HEK293 (cell line): ENCODE measurements at regions not wholly inside any gene's neighbourhood (a gene's known extent, or its start where the extent isn't known, plus 50 kb on each side); places are given as distances from the start of the nearest gene placed in this dataset.

Experiments used
- CTCF ChIA-PET: fragments of 350-600 bp; formaldehyde crosslinking; extraction: SDS; loops from one replicate; lab custom pipeline; 2021; ENCODE audit warnings: antibody characterized with exemption; lab: Yijun Ruan, JAX
- POLR2A ChIA-PET: fragments of 300-600 bp; formaldehyde crosslinking; extraction: SDS; loops from one replicate; lab custom pipeline; 2020; ENCODE audit warnings: antibody characterized with exemption, inconsistent platforms; lab: Yijun Ruan, JAX
- H3K27ac ChIP-seq: fragments of 200-500 bp; sonication (Bioruptor generic); 2 replicates; pipeline ENCODE4 v1.5.1; 2014; ENCODE audit warnings: low read depth, low read length, control low read depth, inconsistent platforms; ENCODE audit errors: extremely low read depth
- H3K36me3 ChIP-seq, 2 experiments: fragments of 200-500 bp in 1 of 2; sonication (Bioruptor generic) in 1 of 2; 1 replicate in 1 of 2; 2 replicates in 1 of 2; pipeline ENCODE4 v1.5.1; 2014 to 2017; ENCODE audit warnings: inconsistent platforms in 2 of 2, low read length in 2 of 2; ENCODE audit not compliant: control insufficient read depth in 2 of 2, insufficient read depth in 1 of 2
- H3K4me1 ChIP-seq: fragments of 200-500 bp; sonication (Bioruptor generic); 2 replicates; pipeline ENCODE4 v1.5.1; 2014; ENCODE audit warnings: mild to moderate bottlenecking, low read length, inconsistent platforms; ENCODE audit not compliant: control insufficient read depth, insufficient read depth
- H3K4me3 ChIP-seq: 2 replicates; pipeline ENCODE4 v1.5.1; 2011; ENCODE audit warnings: low read depth, mild to moderate bottlenecking, control low read depth, low read length, moderate library complexity
- H3K9me3 ChIP-seq: fragments of 200-500 bp; sonication (Bioruptor generic); 2 replicates; pipeline ENCODE4 v1.5.1; 2014; ENCODE audit warnings: low read depth, low read length, inconsistent platforms; ENCODE audit not compliant: control insufficient read depth, insufficient read depth
- MZF1 ChIP-seq: fragments of 450-650 bp; formaldehyde crosslinking; IDR thresholded peaks from 2 replicates; pipeline ENCODE4 v1.5.1; 2017; ENCODE audit warnings: missing biosample characterization, missing genetic modification characterization, borderline replicate concordance
- PRDM2 ChIP-seq: fragments of 450-650 bp; formaldehyde crosslinking; IDR thresholded peaks from 2 replicates; pipeline ENCODE4 v1.5.1; 2016; ENCODE audit warnings: missing biosample characterization, missing genetic modification characterization, borderline replicate concordance
- YY2 ChIP-seq: fragments of 450-650 bp; formaldehyde crosslinking; IDR thresholded peaks from 2 replicates; pipeline ENCODE4 v1.5.1; 2016; ENCODE audit warnings: missing biosample characterization, missing genetic modification characterization
- ZBTB11 ChIP-seq: fragments of 450-650 bp; formaldehyde crosslinking; conservative IDR thresholded peaks from 2 replicates; pipeline ENCODE4 v1.5.1; 2016; ENCODE audit warnings: low read depth, missing biosample characterization, missing genetic modification characterization
- ZBTB20 ChIP-seq: fragments of 450-650 bp; formaldehyde crosslinking; IDR thresholded peaks from 2 replicates; pipeline ENCODE4 v1.5.1; 2016; ENCODE audit warnings: missing biosample characterization, missing genetic modification characterization
- ZBTB48 ChIP-seq: fragments of 450-650 bp; formaldehyde crosslinking; IDR thresholded peaks from 2 replicates; pipeline ENCODE4 v1.5.1; 2016; ENCODE audit warnings: missing biosample characterization, missing genetic modification characterization
- ZNF133 ChIP-seq: fragments of 450-650 bp; formaldehyde crosslinking; IDR thresholded peaks from 2 replicates; pipeline ENCODE4 v1.5.1; 2016; ENCODE audit warnings: missing biosample characterization, missing genetic modification characterization
- ZNF174 ChIP-seq: fragments of 450-650 bp; formaldehyde crosslinking; IDR thresholded peaks from 2 replicates; pipeline ENCODE4 v1.5.0; 2017; ENCODE audit warnings: missing biosample characterization, mild to moderate bottlenecking, missing genetic modification characterization
- ZNF23 ChIP-seq: fragments of 450-650 bp; formaldehyde crosslinking; IDR thresholded peaks from 2 replicates; pipeline ENCODE4 v1.5.1; 2016; ENCODE audit warnings: missing biosample characterization, missing genetic modification characterization, borderline replicate concordance
- ZNF394 ChIP-seq: fragments of 450-650 bp; formaldehyde crosslinking; IDR thresholded peaks from 2 replicates; pipeline ENCODE4 v1.5.1; 2016; ENCODE audit warnings: missing biosample characterization, missing genetic modification characterization, mild to moderate bottlenecking, moderate library complexity, borderline replicate concordance
- ZNF560 ChIP-seq: fragments of 450-650 bp; formaldehyde crosslinking; IDR thresholded peaks from 2 replicates; pipeline ENCODE4 v1.5.1; 2017; ENCODE audit warnings: missing biosample characterization, missing genetic modification characterization, borderline replicate concordance
- ZNF626 ChIP-seq: fragments of 450-650 bp; sonication (Bioruptor Pico); formaldehyde crosslinking; IDR thresholded peaks from 2 replicates; pipeline ENCODE4 v1.5.1; 2018; ENCODE audit warnings: missing biosample characterization, missing genetic modification characterization, inconsistent platforms
- ZNF658 ChIP-seq: fragments of 450-650 bp; formaldehyde crosslinking; IDR thresholded peaks from 2 replicates; pipeline ENCODE4; 2016; ENCODE audit warnings: missing biosample characterization, missing genetic modification characterization
- ZNF777 ChIP-seq: fragments of 450-650 bp; formaldehyde crosslinking; IDR thresholded peaks from 2 replicates; pipeline ENCODE4 v1.5.1; 2017; ENCODE audit warnings: missing biosample characterization, missing genetic modification characterization, borderline replicate concordance
- ZSCAN23 ChIP-seq: fragments of 450-650 bp; formaldehyde crosslinking; IDR thresholded peaks from 2 replicates; pipeline ENCODE4 v1.5.1; 2016; ENCODE audit warnings: missing biosample characterization, missing genetic modification characterization
- TF ChIP-seq, protein P1 (sequence below): fragments of 450-650 bp; formaldehyde crosslinking; IDR thresholded peaks from 2 replicates; pipeline ENCODE4 v1.5.1; 2016; ENCODE audit warnings: missing biosample characterization, missing genetic modification characterization
- TF ChIP-seq, protein P2 (sequence below): fragments of 450-650 bp; formaldehyde crosslinking; IDR thresholded peaks from 2 replicates; pipeline ENCODE4 v1.5.1; 2017; ENCODE audit warnings: missing biosample characterization, missing genetic modification characterization

GRCh38 chr4:85260064-85260463 lies 214.9 kb upstream of the ARHGAP24 start:
- Histone ChIP-seq H3K36me3 (no peaks in the 10 kb centered on the region), H3K4me3 (no peak overlapping the region), H3K9me3 (no peaks in the 10 kb centered on the region), H3K4me1 (no peaks in the 10 kb centered on the region), H3K27ac (no peak overlapping the region)
- ChIA-PET POLR2A (no interaction called here), CTCF (no interaction called here)
- TF ChIP-seq ZNF133 (tag by site-specific recombination): no peak
- no peak for TF ChIP-seq ZNF23
- TF ChIP-seq MZF1: no peak
- no peak for TF ChIP-seq PRDM2 (tag by site-specific recombination)
- TF ChIP-seq ZNF777 (tag by site-specific recombination): no peak
- TF ChIP-seq ZBTB11 (tag by site-specific recombination): no peak
- no peak for TF ChIP-seq ZNF174 (tag by site-specific recombination)
- TF ChIP-seq ZNF394 (tag by site-specific recombination): no peak
- no peak for TF ChIP-seq ZNF658 (tag by site-specific recombination)
- TF ChIP-seq, protein P1, sequence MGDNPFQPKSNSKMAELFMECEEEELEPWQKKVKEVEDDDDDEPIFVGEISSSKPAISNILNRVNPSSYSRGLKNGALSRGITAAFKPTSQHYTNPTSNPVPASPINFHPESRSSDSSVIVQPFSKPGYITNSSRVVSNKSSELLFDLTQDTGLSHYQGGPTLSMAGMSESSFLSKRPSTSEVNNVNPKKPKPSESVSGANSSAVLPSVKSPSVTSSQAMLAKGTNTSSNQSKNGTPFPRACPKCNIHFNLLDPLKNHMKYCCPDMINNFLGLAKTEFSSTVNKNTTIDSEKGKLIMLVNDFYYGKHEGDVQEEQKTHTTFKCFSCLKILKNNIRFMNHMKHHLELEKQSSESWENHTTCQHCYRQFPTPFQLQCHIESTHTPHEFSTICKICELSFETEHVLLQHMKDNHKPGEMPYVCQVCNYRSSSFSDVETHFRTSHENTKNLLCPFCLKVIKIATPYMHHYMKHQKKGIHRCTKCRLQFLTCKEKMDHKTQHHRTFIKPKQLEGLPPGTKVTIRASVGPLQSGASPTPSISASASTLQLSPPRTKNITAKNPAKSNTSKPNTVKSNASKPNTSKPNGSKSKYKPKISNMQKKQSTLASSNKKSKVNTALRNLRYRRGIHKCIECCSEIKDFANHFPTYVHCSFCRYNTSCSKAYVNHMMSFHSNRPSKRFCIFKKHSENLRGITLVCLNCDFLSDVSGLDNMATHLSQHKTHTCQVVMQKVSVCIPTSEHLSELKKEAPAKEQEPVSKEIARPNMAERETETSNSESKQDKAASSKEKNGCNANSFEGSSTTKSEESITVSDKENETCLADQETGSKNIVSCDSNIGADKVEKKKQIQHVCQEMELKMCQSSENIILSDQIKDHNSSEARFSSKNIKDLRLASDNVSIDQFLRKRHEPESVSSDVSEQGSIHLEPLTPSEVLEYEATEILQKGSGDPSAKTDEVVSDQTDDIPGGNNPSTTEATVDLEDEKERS (tag by site-specific recombination): no peak
- no peak for TF ChIP-seq ZBTB48
- no peak for TF ChIP-seq ZSCAN23
- no peak for TF ChIP-seq ZNF560
- TF ChIP-seq, protein P2, sequence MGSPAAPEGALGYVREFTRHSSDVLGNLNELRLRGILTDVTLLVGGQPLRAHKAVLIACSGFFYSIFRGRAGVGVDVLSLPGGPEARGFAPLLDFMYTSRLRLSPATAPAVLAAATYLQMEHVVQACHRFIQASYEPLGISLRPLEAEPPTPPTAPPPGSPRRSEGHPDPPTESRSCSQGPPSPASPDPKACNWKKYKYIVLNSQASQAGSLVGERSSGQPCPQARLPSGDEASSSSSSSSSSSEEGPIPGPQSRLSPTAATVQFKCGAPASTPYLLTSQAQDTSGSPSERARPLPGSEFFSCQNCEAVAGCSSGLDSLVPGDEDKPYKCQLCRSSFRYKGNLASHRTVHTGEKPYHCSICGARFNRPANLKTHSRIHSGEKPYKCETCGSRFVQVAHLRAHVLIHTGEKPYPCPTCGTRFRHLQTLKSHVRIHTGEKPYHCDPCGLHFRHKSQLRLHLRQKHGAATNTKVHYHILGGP (tag by site-specific recombination): no peak
- no peak for TF ChIP-seq ZNF626 (tag by site-specific recombination)
- no peak for TF ChIP-seq ZBTB20 (tag by site-specific recombination)
- TF ChIP-seq YY2 (tag by site-specific recombination): no peak
